ENCODE measurements at regions not wholly inside any gene's neighbourhood (a gene's known extent, or its start where the extent isn't known, plus 50 kb on each side); places are given as distances from the start of the nearest gene placed in this dataset.

DNA sequence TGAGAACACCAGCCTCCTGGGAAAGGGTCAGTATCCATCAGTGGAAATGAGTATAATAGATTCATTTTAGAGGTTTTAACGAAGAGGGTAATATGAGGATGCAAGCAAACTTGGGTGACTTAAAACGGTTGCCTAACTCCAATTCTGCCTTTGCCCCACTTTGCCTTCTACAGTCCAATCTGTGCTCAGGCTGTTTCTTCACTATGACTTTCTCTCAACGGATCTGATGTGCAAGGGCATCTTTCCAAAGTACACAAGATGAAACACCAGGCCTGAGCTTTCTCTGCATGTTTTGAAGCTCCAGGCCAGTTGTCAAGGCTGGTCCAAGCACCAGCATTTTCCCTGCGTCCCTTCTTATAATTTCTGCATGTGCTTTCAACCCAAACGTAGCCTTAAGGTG is 68.0 kb upstream of the TMEM164 start:
- TF ChIP-seq, protein P1, sequence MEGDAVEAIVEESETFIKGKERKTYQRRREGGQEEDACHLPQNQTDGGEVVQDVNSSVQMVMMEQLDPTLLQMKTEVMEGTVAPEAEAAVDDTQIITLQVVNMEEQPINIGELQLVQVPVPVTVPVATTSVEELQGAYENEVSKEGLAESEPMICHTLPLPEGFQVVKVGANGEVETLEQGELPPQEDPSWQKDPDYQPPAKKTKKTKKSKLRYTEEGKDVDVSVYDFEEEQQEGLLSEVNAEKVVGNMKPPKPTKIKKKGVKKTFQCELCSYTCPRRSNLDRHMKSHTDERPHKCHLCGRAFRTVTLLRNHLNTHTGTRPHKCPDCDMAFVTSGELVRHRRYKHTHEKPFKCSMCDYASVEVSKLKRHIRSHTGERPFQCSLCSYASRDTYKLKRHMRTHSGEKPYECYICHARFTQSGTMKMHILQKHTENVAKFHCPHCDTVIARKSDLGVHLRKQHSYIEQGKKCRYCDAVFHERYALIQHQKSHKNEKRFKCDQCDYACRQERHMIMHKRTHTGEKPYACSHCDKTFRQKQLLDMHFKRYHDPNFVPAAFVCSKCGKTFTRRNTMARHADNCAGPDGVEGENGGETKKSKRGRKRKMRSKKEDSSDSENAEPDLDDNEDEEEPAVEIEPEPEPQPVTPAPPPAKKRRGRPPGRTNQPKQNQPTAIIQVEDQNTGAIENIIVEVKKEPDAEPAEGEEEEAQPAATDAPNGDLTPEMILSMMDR (IDR thresholded peaks at IDR 0.05; ENCODE audit: low read depth, low read length): no peak
- no peak overlapping the region for H3K4me3 ChIP-seq (ENCODE audit: low read depth, low read length)
- peak; percentile 11 for DNase-seq (ENCODE audit: low read depth, low spot score)
- in situ Hi-C loops (cut with HindIII; ENCODE audit: low sequenced_read_pairs): no loop called here

DNA sequence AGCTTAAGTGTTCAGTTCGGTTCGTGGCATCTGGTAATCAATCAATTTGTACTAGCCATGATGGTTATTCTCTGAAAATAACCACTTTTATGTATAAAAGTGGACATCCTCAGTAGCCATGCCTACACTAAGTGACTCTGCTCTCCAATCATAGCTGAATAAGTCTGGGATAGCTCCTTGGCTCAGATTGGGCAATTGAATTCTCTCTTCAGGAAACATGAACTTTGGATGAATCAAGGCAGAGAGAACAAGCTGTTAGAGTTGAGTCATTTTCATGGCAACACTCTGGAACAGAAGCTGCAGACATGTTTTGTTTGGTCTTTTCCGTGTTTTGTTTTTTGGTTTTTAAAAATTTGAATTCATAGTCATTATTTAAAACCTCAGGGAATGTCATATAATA is 66.8 kb upstream of the TMEM164 start:
- in situ Hi-C loops (cut with HindIII; ENCODE audit: low sequenced_read_pairs): no loop called here
- peak; percentile 6 for DNase-seq (ENCODE audit: low read depth, low spot score)
- TF ChIP-seq, protein P1 (IDR thresholded peaks at IDR 0.05; ENCODE audit: low read depth, low read length): no peak
- no peak overlapping the region for H3K4me3 ChIP-seq (ENCODE audit: low read depth, low read length)

DNA sequence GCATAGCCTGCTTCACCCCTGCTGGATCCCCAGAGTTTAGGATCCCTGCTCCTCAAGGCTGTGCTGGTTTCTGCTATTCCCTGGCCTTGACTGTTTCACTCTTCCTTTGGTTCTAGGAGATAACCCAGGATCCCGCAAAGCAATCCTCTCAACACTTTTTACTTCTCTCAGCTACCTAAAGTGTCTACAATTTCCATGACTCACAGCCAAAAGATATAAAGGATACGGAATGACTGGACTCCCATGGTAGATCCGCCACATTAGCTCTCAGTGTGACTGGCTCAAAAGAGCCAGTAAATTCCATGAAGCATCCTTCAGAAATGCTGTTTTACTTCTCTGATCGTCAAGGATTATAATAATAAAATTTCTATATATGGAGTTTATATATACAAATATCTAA is 66.3 kb upstream of the TMEM164 start:
- no peak for DNase-seq (ENCODE audit: low read depth, low spot score)
- TF ChIP-seq, protein P1 (IDR thresholded peaks at IDR 0.05; ENCODE audit: low read depth, low read length): no peak
- H3K4me3 ChIP-seq (ENCODE audit: low read depth, low read length): no peak overlapping the region
- in situ Hi-C loops (cut with HindIII; ENCODE audit: low sequenced_read_pairs): no loop called here

DNA sequence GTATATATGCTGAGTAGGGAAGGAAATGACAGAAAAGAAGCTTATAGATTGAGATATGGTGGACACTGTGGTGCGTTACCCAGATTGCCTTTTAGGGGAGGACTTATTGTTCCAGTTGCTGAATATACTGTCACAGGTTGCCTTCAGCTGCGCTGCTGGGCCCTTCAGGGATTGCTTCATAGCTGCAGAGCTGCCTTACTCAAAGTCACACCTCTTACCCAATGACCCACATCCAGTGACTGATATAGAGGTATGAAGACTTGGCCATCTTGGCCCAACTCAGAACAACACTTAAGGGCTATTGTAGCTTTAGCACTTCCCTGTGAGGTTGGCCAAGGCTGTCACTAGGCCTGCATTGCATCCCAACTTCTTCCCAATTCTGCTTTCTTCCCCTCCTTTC is 63.4 kb upstream of the TMEM164 start:
- in situ Hi-C loops (cut with HindIII; ENCODE audit: low sequenced_read_pairs): no loop called here
- no peak for DNase-seq (ENCODE audit: low read depth, low spot score)
- no peak overlapping the region for H3K4me3 ChIP-seq (ENCODE audit: low read depth, low read length)
- TF ChIP-seq, protein P1 (IDR thresholded peaks at IDR 0.05; ENCODE audit: low read depth, low read length): no peak

DNA sequence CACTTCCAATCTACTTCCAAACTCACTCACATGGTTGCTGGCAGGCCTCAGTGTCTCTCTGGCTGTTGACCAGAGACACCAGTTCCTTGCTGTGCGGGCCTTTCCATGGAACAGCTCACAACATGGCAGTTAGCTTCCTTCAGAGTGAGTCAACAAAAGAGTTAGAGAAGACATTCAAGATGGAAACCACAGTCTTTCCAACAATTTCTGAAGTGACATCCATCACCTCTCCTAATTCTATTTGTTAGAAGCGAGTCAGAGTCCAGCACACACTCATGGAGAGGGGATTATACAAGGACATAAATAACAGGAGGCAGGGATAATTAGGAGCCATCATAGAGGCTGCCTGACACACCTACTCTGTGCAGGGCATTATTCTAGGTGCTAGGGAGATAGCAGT is 62.5 kb upstream of the TMEM164 start:
- TF ChIP-seq, protein P1 (IDR thresholded peaks at IDR 0.05; ENCODE audit: low read depth, low read length): no peak
- H3K4me3 ChIP-seq (ENCODE audit: low read depth, low read length): no peak overlapping the region
- DNase-seq (ENCODE audit: low read depth, low spot score): no peak
- in situ Hi-C loops (cut with HindIII; ENCODE audit: low sequenced_read_pairs): no loop called here

DNA sequence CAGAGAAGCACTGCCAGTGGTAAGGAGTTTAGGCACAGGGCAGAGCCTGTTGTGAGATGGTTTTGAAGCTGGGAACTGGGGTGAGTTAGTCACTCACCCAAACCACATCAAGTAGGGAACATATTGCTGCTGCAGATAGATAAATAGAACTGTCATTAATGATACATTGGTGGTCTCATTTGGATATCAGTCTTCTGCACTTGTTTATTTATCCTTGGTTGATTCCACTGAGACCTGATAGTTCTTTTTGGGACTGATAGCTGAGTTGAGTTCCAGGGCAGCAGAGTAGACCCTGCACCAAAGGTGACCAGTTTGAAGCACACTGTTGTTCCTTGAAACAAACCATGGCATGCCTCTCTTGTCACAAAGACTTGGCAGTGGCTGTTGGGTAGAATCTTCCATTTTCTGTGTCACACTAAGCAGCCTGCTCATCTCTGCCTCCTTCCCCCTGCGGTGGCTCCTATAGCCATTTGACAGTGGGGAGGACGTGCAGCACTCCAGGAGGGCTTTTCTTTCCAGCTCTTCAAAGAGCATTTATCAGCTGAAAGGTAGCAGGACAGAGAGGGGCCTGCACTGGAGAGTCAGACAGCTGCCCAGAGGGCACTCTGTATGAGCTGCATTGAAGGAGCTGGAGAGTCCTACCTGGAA is 59.7 kb upstream of the TMEM164 start:
- TF ChIP-seq, protein P1 (IDR thresholded peaks at IDR 0.05; ENCODE audit: low read depth, low read length): no peak
- in situ Hi-C loops (cut with HindIII; ENCODE audit: low sequenced_read_pairs): no loop called here

DNA sequence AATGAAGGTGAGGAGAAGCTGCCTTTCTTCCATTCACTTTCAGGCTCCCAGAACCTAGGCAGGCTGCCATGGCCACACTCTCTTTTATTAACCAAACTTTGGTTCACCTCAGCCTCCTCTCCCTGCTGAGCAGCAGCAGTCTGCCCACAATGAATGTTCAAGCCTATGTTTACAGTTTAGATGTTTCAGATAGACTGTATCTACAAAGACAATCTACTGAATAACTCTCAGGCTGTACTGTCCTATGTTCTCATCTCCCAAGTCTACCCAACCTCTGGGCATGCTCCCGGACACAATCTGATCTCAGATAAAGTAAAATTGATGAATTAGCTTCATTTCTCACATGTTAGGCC is 59.2 kb upstream of the TMEM164 start:
- no peak overlapping the region for H3K4me3 ChIP-seq (ENCODE audit: low read depth, low read length)
- DNase-seq (ENCODE audit: low read depth, low spot score): peak; percentile 8
- TF ChIP-seq, protein P1 (IDR thresholded peaks at IDR 0.05; ENCODE audit: low read depth, low read length): no peak
- in situ Hi-C loops (cut with HindIII; ENCODE audit: low sequenced_read_pairs): no loop called here

More for the DNA sequence above, 59.7 kb upstream of the TMEM164 start:
- DNase-seq (ENCODE audit: low read depth, low spot score): no peak
- no peak overlapping the region for H3K4me3 ChIP-seq (ENCODE audit: low read depth, low read length)
